ENCODE measurements at regions not wholly inside any gene's neighbourhood (a gene's known extent, or its start where the extent isn't known, plus 50 kb on each side); places are given as distances from the start of the nearest gene placed in this dataset.
"Not testable (repeated sequence)": the region's sequence is repeated elsewhere in the genome, so short reads cannot be mapped to it uniquely, and the experiment has no call there.

GRCh38 chrY:16715278-16715677 lies 1164.7 kb downstream of the CDY2B start:
- Histone ChIP-seq H3K27ac (no peak overlapping the region), H3K27me3 (replicated peaks) (no peaks in the 10 kb centered on the region), H3K4me1 (replicated peaks) (no peaks in the 10 kb centered on the region), H3K36me3 (no peaks in the 10 kb centered on the region), H3K4me3 (no peak overlapping the region), H3K9me3 (replicated peaks) (no peaks in the 10 kb centered on the region)
- DNase-seq (ENCODE audit: low read depth in 1 of 2, low spot score in 2 of 2) = no peak

- Histone ChIP-seq H3K9me3 (replicated peaks) (no peaks in the 10 kb centered on the region), H3K27me3 (replicated peaks) (no peaks in the 10 kb centered on the region), H3K4me1 (replicated peaks) (no peaks in the 10 kb centered on the region), H3K36me3 (no peaks in the 10 kb centered on the region), H3K4me3 (no peak overlapping the region), H3K27ac (no peak overlapping the region)
- no peak for DNase-seq (ENCODE audit: low read depth in 1 of 2, low spot score in 2 of 2)
These were observed 1206.8 kb downstream of the CDY2B start for GRCh38 chrY:16673102-16673787.

- Histone ChIP-seq H3K4me1 (replicated peaks) (no peaks in the 10 kb centered on the region), H3K27me3 (replicated peaks) (no peaks in the 10 kb centered on the region), H3K27ac (no peak overlapping the region), H3K9me3 (replicated peaks) (no peaks in the 10 kb centered on the region), H3K4me3 (no peak overlapping the region), H3K36me3 (no peaks in the 10 kb centered on the region)
- DNase-seq (ENCODE audit: low read depth in 1 of 2, low spot score in 2 of 2) = no peak
These were observed 1211.6 kb downstream of the CDY2B start for GRCh38 chrY:16668402-16668801.

GRCh38 chrY:16662741-16663140 lies 1217.3 kb downstream of the CDY2B start:
- Histone ChIP-seq H3K27ac (no peak overlapping the region), H3K27me3 (replicated peaks) (no peaks in the 10 kb centered on the region), H3K4me1 (replicated peaks) (no peaks in the 10 kb centered on the region), H3K9me3 (replicated peaks) (no peaks in the 10 kb centered on the region), H3K4me3 (no peak overlapping the region), H3K36me3 (no peaks in the 10 kb centered on the region)
- DNase-seq (ENCODE audit: low read depth in 1 of 2, low spot score in 2 of 2) = no peak

- H3K4me1 ChIP-seq (replicated peaks) = no peaks in the 10 kb centered on the region
- H3K9me3 ChIP-seq (replicated peaks) = no peaks in the 10 kb centered on the region
- no peak for DNase-seq (ENCODE audit: low read depth in 1 of 2, low spot score in 2 of 2)
- no peak overlapping the region for H3K4me3 ChIP-seq
- H3K27ac ChIP-seq = no peak overlapping the region
- no peaks in the 10 kb centered on the region for H3K27me3 ChIP-seq (replicated peaks)
- no peaks in the 10 kb centered on the region for H3K36me3 ChIP-seq
These were observed 1220.7 kb downstream of the CDY2B start for GRCh38 chrY:16659340-16659739.

- Histone ChIP-seq H3K4me3 (no peak overlapping the region), H3K9me3 (replicated peaks) (no peaks in the 10 kb centered on the region), H3K4me1 (replicated peaks) (no peaks in the 10 kb centered on the region), H3K27ac (no peak overlapping the region), H3K36me3 (no peaks in the 10 kb centered on the region), H3K27me3 (replicated peaks) (no peaks in the 10 kb centered on the region)
- no peak for DNase-seq (ENCODE audit: low read depth in 1 of 2, low spot score in 2 of 2)
These were observed 1226.0 kb downstream of the CDY2B start for GRCh38 chrY:16653971-16654370.

GRCh38 chrY:16645991-16646390 lies 1234.0 kb downstream of the CDY2B start:
- Histone ChIP-seq H3K4me3 (no peak overlapping the region), H3K4me1 (replicated peaks) (no peaks in the 10 kb centered on the region), H3K27ac (no peak overlapping the region), H3K27me3 (replicated peaks) (no peaks in the 10 kb centered on the region), H3K9me3 (replicated peaks) (no peaks in the 10 kb centered on the region), H3K36me3 (no peaks in the 10 kb centered on the region)
- DNase-seq (ENCODE audit: low read depth in 1 of 2, low spot score in 2 of 2) = no peak

GRCh38 chrY:16645449-16645848 lies 1234.6 kb downstream of the CDY2B start:
- Histone ChIP-seq H3K27me3 (replicated peaks) (no peaks in the 10 kb centered on the region), H3K27ac (no peak overlapping the region), H3K4me3 (no peak overlapping the region), H3K9me3 (replicated peaks) (no peaks in the 10 kb centered on the region), H3K36me3 (no peaks in the 10 kb centered on the region), H3K4me1 (replicated peaks) (no peaks in the 10 kb centered on the region)
- DNase-seq (ENCODE audit: low read depth in 1 of 2, low spot score in 2 of 2) = no peak

GRCh38 chrY:16644270-16644800 lies 1235.7 kb downstream of the CDY2B start:
- H3K9me3 ChIP-seq (replicated peaks) = no peaks in the 10 kb centered on the region
- H3K4me3 ChIP-seq = no peak overlapping the region
- no peak for DNase-seq (ENCODE audit: low read depth in 1 of 2, low spot score in 2 of 2)
- no peaks in the 10 kb centered on the region for H3K36me3 ChIP-seq
- H3K4me1 ChIP-seq (replicated peaks) = no peaks in the 10 kb centered on the region
- no peaks in the 10 kb centered on the region for H3K27me3 ChIP-seq (replicated peaks)
- no peak overlapping the region for H3K27ac ChIP-seq

- DNase-seq (ENCODE audit: low read depth in 1 of 2, low spot score in 2 of 2) = no peak
- Histone ChIP-seq H3K27me3 (replicated peaks) (no peaks in the 10 kb centered on the region), H3K36me3 (no peaks in the 10 kb centered on the region), H3K4me1 (replicated peaks) (no peaks in the 10 kb centered on the region), H3K27ac (no peak overlapping the region), H3K4me3 (no peak overlapping the region), H3K9me3 (replicated peaks) (no peaks in the 10 kb centered on the region)
These were observed 1240.2 kb downstream of the CDY2B start for GRCh38 chrY:16639777-16640176.

- not testable (repeated sequence) for H3K27ac ChIP-seq; DNase-seq (ENCODE audit: low read depth in 1 of 2, low spot score in 2 of 2); H3K27me3 ChIP-seq (replicated peaks); H3K36me3 ChIP-seq; H3K4me3 ChIP-seq; H3K4me1 ChIP-seq (replicated peaks); H3K9me3 ChIP-seq (replicated peaks)
These were observed 1241.3 kb downstream of the CDY2B start for GRCh38 chrY:16638743-16639142.

- no peaks in the 10 kb centered on the region for H3K36me3 ChIP-seq
These were observed 1243.8 kb downstream of the CDY2B start for GRCh38 chrY:16636254-16636653.

GRCh38 chrY:16629146-16629545 lies 1250.9 kb downstream of the CDY2B start:
- H3K36me3 ChIP-seq = no peaks in the 10 kb centered on the region
- no peak for DNase-seq (ENCODE audit: low read depth in 1 of 2, low spot score in 2 of 2)
- no peak overlapping the region for H3K4me3 ChIP-seq
- no peaks in the 10 kb centered on the region for H3K9me3 ChIP-seq (replicated peaks)
- H3K27me3 ChIP-seq (replicated peaks) = no peaks in the 10 kb centered on the region
- H3K27ac ChIP-seq = no peak overlapping the region
- H3K4me1 ChIP-seq (replicated peaks) = no peaks in the 10 kb centered on the region

More at GRCh38 chrY:16636254-16636653, 1243.8 kb downstream of the CDY2B start:
- H3K4me1 ChIP-seq (replicated peaks) = no peaks in the 10 kb centered on the region
- H3K4me3 ChIP-seq = no peak overlapping the region
- H3K9me3 ChIP-seq (replicated peaks) = no peaks in the 10 kb centered on the region
- H3K27me3 ChIP-seq (replicated peaks) = no peaks in the 10 kb centered on the region
- no peak overlapping the region for H3K27ac ChIP-seq
- DNase-seq (ENCODE audit: low read depth in 1 of 2, low spot score in 2 of 2) = no peak

GRCh38 chrY:16627122-16627521 lies 1252.9 kb downstream of the CDY2B start:
- Histone ChIP-seq H3K36me3 (no peaks in the 10 kb centered on the region), H3K4me1 (replicated peaks) (no peaks in the 10 kb centered on the region), H3K4me3 (no peak overlapping the region), H3K27me3 (replicated peaks) (no peaks in the 10 kb centered on the region), H3K9me3 (replicated peaks) (no peaks in the 10 kb centered on the region), H3K27ac (no peak overlapping the region)
- no peak for DNase-seq (ENCODE audit: low read depth in 1 of 2, low spot score in 2 of 2)
